GM18517 (cell line): ENCODE measurements at regions not wholly inside any gene's neighbourhood (a gene's known extent, or its start where the extent isn't known, plus 50 kb on each side); places are given as distances from the start of the nearest gene placed in this dataset.

ENCODE experiments used
- ATAC-seq: cut with Tn5 transposase; IDR thresholded peaks from one replicate; pipeline ENCODE4 v1.9.1; 2021; ENCODE audit warnings: mild to moderate bottlenecking, moderate library complexity; ENCODE audit not compliant: unreplicated experiment

DNA sequence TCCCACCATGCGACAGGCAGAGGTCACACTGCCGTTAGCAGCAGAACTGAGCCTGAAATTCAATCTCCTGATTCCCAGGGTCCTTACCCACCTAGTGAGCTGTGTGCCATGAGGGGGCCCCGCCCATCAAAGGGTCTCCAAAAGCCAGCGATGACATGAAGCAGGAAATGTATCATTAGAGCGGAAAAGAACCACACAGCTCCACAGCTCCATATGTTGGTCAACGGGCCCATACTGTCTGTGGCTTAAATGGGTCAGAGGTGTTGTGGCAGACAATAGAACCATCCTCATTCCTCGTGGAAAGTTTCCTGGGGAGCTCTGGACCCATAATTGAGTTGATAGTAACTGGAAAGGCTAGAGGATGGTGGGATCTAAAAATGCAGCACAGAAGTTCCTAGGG, 68.1 kb upstream of the PODXL start:
- no peak for ATAC-seq

DNA sequence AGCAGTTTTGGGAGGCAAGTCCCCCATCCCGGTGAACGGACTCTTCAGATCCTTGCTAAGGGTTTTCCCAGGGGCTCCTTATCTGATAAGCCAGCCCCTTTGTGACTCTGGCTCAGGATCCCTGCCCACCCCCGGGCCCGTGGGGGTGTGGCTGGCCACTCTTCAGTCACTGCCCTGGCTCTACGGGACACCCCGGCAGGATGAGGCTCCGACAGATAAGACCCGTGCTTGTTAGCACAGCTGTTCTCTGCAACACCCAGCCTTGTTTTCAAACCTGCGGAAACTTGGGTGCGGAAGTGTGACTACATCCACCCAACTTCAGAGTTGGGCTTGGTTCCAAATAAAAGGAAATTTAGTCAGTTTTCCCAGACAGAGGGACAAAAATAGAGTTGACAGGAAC, 66.7 kb upstream of the PODXL start:
- no peak for ATAC-seq

DNA sequence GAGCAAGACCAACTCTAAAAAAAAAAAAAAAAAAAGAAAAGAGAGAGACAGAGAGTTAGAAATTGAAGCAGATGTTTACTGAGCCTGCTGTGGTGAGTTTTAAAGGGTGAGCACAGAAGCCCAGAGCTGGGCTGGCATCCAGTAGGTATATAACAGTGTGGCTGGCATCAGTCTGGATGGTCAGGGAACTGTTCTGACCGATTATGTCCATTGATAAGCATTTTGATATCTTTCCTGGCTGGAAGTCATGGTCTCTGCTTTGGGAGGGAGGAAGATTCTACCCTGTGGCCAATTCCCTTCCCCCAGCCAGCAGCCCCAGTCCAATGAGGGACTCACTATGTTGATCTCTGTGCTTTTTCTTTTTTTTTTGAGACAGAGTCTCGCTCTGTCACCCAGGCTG, 65.2 kb upstream of the PODXL start:
- ATAC-seq: no peak

DNA sequence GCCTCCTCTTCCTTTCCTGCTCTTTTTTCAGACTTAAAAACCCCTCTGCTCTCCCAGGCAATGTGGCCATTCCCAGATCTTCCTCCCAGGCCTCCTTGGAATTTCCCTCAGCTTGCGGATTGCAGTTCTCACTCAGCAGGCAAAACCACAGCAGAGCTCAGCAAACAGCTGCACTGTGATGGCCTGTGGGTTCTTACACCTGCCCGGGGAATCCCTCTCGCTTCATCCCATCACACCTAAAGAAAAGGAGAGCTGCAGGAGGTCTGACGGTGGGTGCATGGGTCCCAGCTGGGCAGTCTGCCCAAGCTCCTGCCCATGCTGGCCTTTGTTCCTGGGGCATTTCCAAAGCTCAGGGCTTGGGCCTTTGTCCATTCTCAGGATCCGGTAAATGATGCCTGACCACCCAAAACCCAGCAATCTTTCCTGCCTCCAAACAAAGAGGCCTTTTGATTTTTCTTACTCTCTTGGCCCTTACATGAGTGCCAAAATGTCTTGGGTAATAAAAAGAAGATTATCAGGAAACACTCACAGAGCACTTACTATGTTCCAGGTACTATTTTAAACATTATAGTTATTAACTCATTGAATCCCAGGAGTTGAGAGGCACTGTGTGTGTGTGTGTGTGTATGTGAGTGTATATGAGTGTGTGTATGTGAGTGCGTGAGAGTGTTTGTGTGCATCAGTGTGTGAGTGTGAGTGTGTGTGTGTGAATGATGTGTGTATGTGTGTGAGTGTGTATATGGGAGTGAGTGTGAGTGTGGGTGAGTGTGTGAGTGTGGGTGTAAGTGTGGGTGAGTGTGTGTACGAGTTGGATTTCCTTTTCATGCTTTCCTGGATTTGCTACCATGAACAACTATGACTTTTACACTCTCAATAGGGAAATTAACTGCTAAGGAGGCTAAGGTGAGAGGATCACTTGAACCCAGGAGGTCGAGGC, 64.5 kb upstream of the PODXL start:
- no peak for ATAC-seq

DNA sequence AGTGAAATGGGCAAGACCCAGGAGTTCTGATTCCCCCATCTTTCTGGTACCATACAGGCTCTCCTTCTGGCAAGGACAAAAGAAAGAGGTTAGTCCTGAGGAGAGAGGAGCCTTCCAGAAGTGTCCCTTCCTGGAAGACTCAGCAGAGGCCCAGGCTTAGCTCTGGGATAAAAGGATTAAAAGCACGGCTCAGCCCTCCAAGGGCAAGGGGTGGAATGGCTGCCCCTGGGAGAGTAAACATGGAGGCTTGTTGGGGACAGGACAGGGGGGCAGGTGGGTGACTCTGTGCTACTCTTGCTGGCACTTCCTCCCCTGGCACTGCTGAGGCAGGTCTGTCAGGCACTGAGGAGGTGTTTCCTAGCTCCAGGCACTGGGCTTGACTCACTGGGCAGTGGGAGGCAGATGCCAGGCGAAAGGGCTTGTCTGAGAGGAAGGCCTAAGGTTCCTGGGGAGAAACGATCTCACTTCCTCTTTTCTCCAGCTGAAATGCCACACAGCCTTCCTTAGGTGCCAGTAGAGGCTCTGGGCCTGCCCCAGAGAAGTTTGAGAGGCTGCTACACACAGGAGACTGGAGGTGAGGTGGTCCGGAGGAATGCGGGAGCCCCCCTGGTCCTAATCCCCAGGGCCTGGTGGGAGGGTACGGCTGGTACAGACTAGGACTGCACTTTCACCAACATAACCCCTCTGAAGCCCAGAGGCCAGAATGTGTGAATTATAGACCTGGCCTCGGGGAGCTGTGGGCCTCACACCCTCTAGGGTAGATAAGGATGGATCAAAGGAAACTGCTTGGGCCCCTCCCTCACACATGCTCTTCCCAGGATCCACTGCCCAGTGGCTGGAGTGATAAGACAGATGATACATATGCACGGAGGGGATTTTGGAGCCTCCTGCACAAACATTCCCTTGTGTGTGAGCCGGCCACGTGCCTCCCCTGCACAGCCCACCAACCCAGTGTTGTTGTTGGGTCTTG, 63.2 kb upstream of the PODXL start:
- no peak for ATAC-seq

DNA sequence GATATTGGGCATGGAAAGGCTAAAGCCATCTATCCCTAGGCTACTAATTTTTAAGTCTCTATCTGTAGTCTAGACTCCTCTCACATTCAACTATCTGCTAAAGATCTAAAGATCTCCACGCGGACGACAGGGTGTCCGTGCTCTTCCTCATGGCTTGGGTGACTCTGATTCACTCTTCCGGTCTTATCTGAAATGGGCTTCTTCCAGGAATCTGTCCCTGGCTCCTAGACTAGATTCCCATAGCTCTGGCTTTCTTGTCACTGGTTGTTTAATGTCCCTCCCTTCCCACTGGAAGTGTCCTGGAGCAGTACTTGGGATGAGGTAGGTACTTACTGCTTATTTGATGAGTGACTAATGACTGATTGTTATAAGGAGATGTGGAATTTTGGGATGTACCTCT, 62.0 kb upstream of the PODXL start:
- ATAC-seq: no peak

DNA sequence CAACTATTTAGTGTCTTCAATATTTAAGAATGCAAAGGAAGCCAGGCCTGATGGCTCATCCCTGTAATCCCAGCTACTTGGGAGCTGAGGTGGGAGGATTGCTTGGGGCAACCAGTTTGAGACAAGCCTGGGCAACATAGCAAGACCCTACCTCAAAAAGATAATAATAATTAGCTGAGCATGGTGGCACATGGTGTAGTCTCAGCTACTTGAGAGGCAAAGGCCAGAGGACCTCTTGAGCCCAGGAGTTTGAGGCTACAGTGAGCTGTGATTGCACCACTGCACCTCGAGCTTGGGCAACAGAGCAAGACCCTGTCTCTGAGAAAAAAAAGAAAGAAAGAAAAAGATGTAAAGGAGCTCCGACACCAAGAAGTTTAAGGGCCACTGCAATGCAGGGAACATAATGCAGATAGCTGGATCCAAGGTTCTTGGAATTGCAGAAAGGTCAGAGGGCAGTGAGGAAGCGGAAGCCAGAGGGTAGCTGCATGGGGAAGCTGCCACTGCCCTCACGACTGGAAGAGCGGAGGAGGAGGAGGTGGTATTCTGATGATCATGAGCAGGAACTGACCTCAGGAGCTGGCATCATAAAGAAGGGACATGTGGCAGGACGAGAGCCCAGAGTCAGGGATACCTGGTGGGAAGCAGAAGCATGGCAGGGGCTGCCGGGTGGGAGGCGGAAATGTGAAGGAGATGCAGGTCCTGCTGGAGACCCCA, 60.2 kb upstream of the PODXL start:
- no peak for ATAC-seq

DNA sequence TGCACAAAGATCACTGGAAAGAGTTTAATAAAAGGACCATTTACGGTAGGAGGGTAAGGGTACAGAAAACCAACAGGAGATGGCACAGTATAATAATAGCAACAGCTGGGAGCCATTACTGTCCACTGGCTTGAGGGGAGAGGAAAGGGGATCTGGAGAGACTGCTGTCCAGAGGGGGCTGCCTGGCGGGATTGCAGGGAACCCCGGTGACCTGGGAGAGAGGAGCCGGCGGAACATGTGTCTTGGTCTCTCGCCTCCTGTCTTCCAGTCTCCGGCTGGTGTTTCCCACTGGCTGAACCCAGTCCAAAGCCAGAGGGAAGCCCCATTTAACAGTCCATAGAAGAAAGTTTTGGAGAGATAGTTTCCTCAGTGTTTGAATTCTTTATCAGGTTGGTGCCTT, 57.5 kb upstream of the PODXL start:
- no peak for ATAC-seq

DNA sequence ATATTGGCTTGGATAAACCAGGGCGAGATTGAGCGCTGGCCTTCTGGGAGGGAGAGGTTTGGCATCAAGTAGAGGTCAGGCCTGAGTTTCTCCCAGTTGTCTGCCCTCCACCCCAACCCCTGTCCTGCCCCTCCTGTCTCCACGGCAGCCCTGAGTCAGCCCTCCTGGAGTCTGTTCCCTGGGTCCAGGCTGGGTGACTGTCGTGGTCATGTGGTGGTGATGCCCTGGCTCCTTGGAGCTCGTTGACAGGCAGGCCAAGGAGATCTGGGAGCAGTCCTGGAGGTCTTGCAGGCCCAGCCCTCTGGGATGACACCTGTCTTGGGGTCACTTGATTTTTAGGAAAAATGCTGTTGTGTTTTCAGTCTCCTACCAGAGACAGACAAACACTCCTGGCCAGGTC, 53.6 kb upstream of the PODXL start:
- no peak for ATAC-seq

DNA sequence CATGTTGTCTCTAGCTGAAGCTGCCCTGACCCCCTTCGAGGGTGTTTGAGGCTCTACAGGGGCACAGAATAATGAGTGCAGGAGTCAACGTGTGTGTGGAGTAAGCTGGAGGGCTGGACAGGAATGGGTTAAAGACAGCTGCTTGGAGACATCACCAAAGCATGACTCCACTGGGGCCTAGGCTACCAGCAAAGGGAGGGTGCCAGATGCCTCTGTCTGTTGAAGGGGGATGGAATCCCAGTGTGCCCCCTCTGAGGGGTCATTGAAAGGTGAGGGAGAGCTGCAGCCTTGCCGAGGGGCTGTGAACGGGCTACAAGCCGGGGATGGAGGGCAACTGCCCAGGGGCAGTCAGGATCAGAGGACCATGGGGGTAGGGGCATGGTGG, 51.7 kb upstream of the PODXL start:
- ATAC-seq: no peak

DNA sequence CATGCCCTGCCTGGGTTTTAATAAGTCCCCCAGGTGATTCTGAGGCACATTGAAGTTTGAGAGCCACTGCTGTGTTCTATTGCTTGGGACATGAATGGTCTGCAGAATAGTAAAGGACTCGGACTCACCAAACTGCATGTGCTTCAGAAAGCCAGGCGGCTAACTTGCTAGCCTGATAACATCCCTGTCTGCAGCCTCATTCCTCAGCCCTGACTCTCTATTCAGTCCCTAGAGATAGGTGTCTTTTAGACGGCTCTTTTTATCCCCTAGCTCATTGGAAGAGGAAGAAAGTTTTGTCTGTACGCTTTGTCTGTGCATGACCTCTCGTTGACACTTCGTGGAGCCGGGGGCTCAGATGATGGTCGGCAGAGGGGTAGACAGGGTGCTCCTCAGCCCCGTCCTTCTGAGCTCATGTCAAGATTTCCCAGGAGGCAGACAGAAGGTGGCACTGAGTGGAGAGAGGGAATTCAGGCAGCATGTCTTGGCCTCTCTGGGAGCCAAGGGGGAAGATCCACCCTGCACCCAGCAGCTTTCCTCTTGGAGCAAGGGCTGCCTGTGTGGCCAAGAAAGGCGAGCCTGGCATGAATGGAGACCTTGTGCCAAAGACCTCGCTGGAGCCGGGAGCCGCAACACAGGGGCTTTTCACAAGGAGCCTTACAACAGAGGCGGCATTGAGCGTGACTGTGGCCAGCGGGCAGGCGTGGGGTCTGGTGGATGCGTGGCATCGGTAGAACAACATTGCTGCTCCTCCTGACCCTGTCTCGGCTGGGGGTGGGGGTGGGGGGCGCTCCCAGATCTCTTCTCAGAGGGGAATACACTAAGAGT, 51.1 kb upstream of the PODXL start:
- no peak for ATAC-seq

DNA sequence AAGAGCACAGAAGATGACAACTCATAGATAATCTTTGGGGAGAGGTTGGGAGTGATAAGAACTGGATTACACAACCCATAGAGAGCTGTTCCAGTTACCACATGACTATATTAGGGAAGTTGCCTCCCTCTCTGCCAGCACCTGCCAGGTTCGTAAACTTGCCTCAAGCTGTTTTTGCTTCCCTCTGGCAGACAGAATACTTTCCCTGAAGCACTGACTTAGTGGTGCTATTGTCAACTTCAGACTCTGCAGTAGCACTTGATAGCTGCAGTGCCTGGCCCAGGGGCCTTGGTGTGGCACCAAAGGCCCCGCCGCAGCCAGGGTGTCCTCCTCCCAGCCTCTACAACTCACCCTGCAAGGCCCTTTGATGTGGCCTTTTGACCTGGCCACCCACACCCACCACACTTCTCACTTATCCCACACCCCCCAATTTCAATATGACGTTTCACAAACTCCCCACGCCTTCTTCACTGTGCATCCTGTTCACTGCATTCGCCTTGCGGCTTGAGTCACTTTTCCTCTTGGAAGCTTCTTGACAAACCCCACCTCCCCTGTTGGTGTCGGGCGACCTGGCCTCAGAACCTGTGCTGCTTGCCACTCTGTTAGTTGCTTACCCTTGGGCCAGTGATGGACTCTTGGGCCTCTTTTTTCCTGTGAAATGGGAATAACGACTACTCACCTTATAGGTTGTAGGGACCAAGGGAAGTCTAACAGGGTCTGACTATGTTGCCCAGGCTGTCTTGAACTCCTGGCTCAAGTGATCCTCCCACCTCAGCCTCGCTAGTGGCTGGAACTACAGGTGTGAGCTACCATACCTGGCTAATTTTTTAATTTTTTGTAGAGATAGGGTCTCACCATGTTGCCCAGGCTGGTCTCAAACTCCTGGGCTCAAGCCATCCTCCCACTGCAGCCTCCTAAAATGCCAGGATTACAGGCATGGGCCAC, 50.2 kb upstream of the PODXL start:
- no peak for ATAC-seq
